WTC11 (cell line): ENCODE measurements at regions not wholly inside any gene's neighbourhood (a gene's known extent, or its start where the extent isn't known, plus 50 kb on each side); places are given as distances from the start of the nearest gene placed in this dataset.

ENCODE experiments used
- ARID4B ChIP-seq: sonication (generic); formaldehyde crosslinking; IDR thresholded peaks from 2 replicates; pipeline ENCODE4 v1.8.0; 2023; ENCODE audit warnings: missing genetic modification reagents, mild to moderate bottlenecking, borderline replicate concordance
- ESRRA ChIP-seq: sonication (generic); formaldehyde crosslinking; IDR thresholded peaks from 2 replicates; pipeline ENCODE4 v1.8.1; 2022; ENCODE audit warnings: mild to moderate bottlenecking, missing genetic modification reagents, borderline replicate concordance
- ETV6 ChIP-seq: sonication (generic); formaldehyde crosslinking; IDR thresholded peaks from 2 replicates; pipeline ENCODE4 v1.8.1; 2022; ENCODE audit warnings: mild to moderate bottlenecking, missing genetic modification reagents
- KAT7 ChIP-seq: sonication (generic); formaldehyde crosslinking; IDR thresholded peaks from 2 replicates; pipeline ENCODE4 v1.8.1; 2023; ENCODE audit warnings: missing genetic modification reagents, mild to moderate bottlenecking, borderline replicate concordance
- NR2C2 ChIP-seq: sonication (generic); formaldehyde crosslinking; IDR thresholded peaks from 2 replicates; pipeline ENCODE4 v1.8.0; 2022; ENCODE audit warnings: mild to moderate bottlenecking, missing genetic modification reagents
- SMAD4 ChIP-seq: sonication (generic); formaldehyde crosslinking; IDR thresholded peaks from 2 replicates; pipeline ENCODE4 v1.8.0; 2022; ENCODE audit warnings: mild to moderate bottlenecking, missing genetic modification reagents
- TEAD4 ChIP-seq: sonication (generic); formaldehyde crosslinking; IDR thresholded peaks from 2 replicates; pipeline ENCODE4 v1.8.0; 2022; ENCODE audit warnings: mild to moderate bottlenecking, missing genetic modification reagents
- ZNF423 ChIP-seq: fragments of 250-450 bp; sonication (Bioruptor Pico); IDR thresholded peaks from 2 replicates; pipeline ENCODE4 v2.1.2; 2022; ENCODE audit warnings: mild to moderate bottlenecking, moderate library complexity
- TF ChIP-seq, protein P1 (sequence below): fragments of 200-600 bp; IDR thresholded peaks from 2 replicates; pipeline ENCODE4 v1.8.0; 2022; ENCODE audit warnings: antibody characterized with exemption
- TF ChIP-seq, protein P2 (sequence below): sonication (generic); formaldehyde crosslinking; IDR thresholded peaks from 2 replicates; pipeline ENCODE4 v1.8.1; 2023; ENCODE audit warnings: mild to moderate bottlenecking, missing genetic modification reagents, moderate library complexity
- TF ChIP-seq, protein P3 (sequence below): sonication (generic); formaldehyde crosslinking; IDR thresholded peaks from 2 replicates; pipeline ENCODE4 v1.8.0; 2022; ENCODE audit warnings: mild to moderate bottlenecking, missing genetic modification reagents
- TF ChIP-seq, protein P4 (sequence below): sonication (generic); formaldehyde crosslinking; IDR thresholded peaks from 2 replicates; pipeline ENCODE4 v1.8.0; 2022; ENCODE audit warnings: mild to moderate bottlenecking, missing genetic modification reagents
- TF ChIP-seq, protein P5 (sequence below): sonication (generic); formaldehyde crosslinking; conservative IDR thresholded peaks from 2 replicates; pipeline ENCODE4 v1.8.1; 2022; ENCODE audit warnings: mild to moderate bottlenecking, missing genetic modification reagents

DNA sequence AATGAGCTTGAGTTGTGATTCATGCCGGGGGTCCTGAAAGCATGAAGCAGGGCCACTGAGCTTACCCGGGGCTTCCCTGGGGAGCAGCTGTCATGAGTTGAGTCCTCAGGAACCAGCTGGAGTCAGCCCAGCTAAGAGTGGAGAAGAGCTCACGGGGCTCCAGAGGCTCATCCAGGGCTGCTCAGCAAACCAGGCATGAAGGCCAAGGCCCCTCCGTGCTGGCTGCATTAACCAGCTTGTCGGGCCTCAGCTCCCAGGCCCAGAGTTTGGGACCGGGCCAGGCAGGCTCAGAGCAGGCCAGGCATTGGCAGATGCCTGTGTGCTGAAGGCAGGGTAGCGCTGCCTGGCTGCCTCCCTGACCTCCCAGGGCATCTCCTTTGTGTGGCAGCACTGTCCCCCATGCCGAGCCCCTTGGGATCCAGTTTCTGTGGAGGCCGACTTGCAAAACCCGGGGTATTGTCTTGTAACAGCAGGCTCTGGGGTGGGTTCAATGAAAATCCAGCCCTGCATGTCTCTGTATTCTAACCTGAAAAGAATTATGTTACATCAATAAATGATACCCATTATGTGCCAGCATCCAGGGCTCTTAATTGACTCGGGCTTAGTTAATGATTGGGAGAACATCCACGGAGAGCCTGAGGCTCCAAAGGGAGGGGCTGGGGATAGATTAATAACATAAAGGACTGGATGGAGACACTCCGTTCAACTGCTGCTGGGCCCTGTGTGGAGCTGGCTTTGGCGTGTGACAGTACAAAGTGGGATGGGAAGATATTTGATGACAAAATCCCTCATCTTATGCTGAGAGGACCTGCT, 68.0 kb upstream of the MSX1 start:
- TF ChIP-seq, protein P1, sequence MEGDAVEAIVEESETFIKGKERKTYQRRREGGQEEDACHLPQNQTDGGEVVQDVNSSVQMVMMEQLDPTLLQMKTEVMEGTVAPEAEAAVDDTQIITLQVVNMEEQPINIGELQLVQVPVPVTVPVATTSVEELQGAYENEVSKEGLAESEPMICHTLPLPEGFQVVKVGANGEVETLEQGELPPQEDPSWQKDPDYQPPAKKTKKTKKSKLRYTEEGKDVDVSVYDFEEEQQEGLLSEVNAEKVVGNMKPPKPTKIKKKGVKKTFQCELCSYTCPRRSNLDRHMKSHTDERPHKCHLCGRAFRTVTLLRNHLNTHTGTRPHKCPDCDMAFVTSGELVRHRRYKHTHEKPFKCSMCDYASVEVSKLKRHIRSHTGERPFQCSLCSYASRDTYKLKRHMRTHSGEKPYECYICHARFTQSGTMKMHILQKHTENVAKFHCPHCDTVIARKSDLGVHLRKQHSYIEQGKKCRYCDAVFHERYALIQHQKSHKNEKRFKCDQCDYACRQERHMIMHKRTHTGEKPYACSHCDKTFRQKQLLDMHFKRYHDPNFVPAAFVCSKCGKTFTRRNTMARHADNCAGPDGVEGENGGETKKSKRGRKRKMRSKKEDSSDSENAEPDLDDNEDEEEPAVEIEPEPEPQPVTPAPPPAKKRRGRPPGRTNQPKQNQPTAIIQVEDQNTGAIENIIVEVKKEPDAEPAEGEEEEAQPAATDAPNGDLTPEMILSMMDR, result no peak
- TF ChIP-seq KAT7 (CRISPR knock-in tag) (no peak), ARID4B (CRISPR knock-in tag) (no peak), NR2C2 (no peak), SMAD4 (no peak), ESRRA (CRISPR knock-in tag) (no peak), TEAD4 (no peak), ZNF423 (CRISPR knock-in tag) (0 out of 2 replicates have a peak, but pooled peaks have one; percentile 20), ETV6 (CRISPR knock-in tag) (no peak)
- TF ChIP-seq, protein P2, sequence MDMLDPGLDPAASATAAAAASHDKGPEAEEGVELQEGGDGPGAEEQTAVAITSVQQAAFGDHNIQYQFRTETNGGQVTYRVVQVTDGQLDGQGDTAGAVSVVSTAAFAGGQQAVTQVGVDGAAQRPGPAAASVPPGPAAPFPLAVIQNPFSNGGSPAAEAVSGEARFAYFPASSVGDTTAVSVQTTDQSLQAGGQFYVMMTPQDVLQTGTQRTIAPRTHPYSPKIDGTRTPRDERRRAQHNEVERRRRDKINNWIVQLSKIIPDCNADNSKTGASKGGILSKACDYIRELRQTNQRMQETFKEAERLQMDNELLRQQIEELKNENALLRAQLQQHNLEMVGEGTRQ, result no peak
- TF ChIP-seq, protein P3, sequence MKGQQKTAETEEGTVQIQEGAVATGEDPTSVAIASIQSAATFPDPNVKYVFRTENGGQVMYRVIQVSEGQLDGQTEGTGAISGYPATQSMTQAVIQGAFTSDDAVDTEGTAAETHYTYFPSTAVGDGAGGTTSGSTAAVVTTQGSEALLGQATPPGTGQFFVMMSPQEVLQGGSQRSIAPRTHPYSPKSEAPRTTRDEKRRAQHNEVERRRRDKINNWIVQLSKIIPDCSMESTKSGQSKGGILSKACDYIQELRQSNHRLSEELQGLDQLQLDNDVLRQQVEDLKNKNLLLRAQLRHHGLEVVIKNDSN (CRISPR knock-in tag), result no peak
- TF ChIP-seq, protein P4, sequence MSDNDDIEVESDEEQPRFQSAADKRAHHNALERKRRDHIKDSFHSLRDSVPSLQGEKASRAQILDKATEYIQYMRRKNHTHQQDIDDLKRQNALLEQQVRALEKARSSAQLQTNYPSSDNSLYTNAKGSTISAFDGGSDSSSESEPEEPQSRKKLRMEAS (CRISPR knock-in tag), result no peak
- TF ChIP-seq, protein P5, sequence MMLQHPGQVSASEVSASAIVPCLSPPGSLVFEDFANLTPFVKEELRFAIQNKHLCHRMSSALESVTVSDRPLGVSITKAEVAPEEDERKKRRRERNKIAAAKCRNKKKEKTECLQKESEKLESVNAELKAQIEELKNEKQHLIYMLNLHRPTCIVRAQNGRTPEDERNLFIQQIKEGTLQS (CRISPR knock-in tag), result no peak
